G401 (cell line): ENCODE measurements at regions not wholly inside any gene's neighbourhood (a gene's known extent, or its start where the extent isn't known, plus 50 kb on each side); places are given as distances from the start of the nearest gene placed in this dataset.

Experiments used
- DNase-seq: peaks from one replicate; pipeline ENCODE4 v3.0.0-alpha.2; 2015; ENCODE audit warnings: low spot score
- in situ Hi-C: cut with HindIII; loops from 2 replicates; pipeline ENCODE4 v1.10.0; 2016; ENCODE audit warnings: low sequenced_read_pairs, mixed read lengths

DNA sequence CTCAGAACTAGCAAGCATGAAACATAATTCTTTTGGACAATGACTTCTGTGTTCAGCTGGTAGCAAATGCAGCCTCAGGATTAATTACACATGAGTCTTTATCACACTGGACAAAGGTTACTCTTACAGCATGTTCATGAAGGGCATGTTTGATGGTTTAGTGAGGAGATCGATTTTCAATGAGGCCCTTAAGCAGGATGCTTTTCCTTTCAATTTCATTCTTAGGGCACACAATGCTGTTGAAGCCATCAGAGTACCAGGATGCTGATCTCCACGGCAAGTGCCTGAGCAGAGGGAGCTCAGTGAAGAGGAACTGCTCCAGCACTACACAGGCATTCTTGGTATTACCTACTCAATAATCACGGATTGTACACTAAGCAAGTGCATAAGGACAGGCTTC is 542.0 kb downstream of the SNAPC1 start:
- DNase-seq = no peak
- in situ Hi-C loops = no loop called here

DNA sequence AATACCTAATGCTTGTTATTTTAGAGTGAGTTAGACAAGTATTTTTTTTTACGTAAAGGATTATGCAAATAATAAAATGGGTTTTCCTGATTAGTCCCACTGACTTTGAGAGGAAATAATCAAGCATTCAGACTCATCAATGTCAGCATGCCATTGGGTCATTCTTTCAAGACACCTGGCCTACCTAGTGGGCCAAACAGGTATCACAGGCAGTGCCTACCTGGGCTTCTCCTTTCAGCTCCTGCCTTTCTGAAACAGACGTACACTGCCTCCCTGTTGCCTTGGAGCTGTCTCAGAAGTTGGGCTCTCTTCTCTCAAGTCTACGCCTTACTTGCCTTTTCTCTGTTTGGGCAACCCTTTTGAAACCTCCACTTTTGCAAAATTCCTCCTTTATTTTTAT is 545.6 kb downstream of the SNAPC1 start:
- in situ Hi-C loops = no loop called here
- no peak for DNase-seq

DNA sequence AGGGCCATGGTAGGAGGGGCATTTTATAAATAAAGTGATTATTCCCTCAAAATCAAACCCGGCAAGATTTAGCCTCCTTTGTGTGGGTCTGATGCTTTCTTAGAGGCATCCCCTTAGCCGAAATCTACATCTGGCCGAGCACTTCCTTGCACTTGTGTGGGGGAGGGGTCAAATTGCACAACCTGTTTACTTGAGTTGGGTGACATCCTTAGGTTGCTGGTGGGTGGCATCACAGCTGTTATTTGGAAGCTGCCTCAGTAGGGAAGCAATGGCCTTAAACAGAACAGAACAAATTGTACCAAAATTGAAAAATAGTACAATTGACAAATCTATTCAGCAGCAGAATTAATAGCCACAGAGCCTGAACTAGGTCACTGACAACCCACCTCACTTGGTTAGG is 546.1 kb downstream of the SNAPC1 start:
- DNase-seq = no peak
- in situ Hi-C loops = no loop called here

DNA sequence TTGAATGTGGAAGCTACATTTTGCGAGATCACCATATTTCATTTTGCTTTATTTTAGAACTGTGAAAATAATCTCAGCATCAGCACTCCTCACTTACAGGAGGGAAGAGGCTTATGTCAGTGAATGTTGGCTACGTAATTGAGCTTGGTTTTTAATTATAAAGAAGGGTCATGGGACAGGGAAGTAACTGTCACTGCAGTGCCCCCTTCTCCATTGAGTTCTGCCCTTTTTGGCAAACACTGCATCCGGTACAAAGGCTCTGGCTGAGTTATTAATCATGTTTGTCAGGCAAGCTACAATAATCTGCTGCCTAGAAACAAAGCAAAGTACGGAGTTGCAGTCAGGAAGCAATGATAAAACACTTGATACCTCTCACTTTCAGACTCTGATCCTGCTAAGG is 546.7 kb downstream of the SNAPC1 start:
- no peak for DNase-seq
- in situ Hi-C loops = no loop called here

DNA sequence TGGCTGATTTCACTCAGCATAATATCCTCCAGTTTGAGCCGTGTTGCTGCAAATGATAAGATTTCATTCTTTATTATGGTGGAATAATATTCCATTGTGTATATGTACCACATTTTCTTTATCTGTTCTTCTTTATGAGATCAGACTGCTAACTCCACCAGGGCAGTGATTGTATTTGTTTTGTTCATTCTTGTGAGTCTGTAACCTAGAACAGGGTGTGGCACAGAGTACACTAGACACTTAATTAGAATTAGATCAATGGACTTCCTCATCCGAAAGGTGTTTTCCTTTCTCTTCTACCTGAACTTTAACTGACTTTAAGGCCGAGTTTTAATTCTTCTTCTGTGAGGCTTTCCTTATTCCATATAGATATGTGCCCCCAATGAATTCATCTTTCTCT is 551.0 kb downstream of the SNAPC1 start:
- in situ Hi-C loops = no loop called here
- no peak for DNase-seq

DNA sequence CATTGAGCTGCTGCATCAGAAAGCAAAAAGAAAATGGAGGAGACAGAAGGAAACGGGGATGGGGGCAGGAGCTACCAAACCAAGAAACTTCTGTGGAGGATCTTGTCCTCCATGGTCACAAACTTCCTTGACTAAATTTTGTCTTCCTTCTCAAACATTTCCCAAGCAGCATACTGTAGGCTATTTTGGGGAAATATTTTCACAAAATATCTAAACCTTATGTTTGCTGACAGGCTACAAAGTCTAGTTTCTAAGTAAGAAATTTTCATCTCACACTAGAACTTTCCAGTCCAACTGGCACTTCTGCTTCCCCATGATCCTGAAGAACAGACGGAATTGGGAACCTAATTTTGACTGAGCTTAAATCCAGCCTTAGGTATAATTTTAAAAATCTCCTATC is 552.0 kb downstream of the SNAPC1 start:
- in situ Hi-C loops = no loop called here
- DNase-seq = no peak

DNA sequence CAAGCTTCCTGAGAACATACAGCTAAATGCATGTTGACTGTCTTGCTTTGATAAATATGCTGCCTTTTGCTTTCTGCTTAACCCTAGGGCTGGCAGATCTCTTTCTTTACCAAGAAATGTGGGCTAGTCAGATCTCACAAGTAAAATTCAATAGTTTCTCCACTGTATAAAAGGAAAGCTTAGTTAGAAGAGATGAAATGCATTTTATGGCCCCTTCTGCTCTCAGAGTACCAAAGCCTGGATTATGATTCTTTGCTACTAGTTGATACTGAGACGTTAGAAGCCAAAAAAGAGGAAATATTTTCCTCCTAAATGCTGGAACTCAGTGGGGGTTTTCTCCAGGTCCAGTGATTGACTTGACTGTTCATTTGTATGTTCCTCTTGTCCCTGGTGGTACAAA is 552.7 kb downstream of the SNAPC1 start:
- DNase-seq = no peak
- in situ Hi-C loops = no loop called here

DNA sequence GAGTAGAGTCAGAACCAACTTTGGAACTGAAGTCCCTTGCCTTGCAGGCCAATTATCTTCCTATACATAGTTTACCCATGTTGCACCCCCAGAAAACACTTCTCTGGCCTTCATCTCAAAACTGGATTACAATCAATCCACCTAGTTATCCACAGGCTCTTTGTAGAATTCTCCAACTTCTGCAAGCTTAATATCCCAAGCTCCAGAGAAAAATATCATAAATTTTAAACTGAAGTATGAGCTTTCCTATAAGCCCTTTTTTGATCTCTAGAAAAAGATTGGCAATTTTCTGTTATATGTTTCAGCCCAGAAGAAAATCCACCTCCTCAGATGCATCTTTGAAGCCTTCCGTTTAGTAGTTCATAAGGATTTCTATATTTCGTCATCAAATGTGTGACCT is 553.4 kb downstream of the SNAPC1 start:
- in situ Hi-C loops = no loop called here
- no peak for DNase-seq

DNA sequence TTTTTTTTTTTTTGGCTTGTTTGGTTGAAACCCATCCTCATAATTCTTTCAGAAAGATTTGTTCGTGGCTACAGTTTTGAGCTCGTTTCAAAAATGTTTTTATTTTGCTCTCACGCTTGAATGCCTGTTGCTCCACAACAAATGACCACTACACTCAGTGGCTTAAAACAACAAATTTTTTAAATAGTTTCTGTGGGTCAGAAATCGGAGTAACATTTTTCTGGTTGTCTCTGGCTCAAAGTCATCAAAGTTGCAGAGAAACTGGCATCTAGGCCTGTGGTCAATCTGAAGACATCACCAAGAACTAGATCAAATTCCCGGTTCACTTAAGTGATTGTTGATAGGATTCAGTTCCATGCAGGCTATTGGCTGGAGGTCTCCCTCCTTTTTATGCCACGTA is 560.0 kb downstream of the SNAPC1 start:
- in situ Hi-C loops = no loop called here
- no peak for DNase-seq

DNA sequence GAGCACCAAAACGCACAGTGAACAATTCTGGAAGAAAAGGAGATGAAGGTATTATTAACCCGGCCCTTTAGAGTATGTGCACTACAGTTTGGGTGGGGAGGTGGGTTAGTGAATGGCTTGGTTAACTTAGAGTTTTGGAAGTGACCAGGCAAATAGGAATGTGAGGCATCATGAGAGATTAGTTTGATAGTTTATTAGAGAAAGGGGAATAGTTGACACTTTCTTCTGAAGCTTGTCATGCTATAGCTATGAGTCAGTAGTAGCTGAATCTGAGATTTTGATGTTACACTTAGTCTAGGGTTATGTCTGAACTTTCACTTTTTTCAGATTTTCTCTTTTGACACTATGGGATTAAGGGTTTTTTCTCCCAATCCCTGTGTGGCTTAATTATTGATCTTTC is 567.2 kb downstream of the SNAPC1 start:
- in situ Hi-C loops = no loop called here
- no peak for DNase-seq

DNA sequence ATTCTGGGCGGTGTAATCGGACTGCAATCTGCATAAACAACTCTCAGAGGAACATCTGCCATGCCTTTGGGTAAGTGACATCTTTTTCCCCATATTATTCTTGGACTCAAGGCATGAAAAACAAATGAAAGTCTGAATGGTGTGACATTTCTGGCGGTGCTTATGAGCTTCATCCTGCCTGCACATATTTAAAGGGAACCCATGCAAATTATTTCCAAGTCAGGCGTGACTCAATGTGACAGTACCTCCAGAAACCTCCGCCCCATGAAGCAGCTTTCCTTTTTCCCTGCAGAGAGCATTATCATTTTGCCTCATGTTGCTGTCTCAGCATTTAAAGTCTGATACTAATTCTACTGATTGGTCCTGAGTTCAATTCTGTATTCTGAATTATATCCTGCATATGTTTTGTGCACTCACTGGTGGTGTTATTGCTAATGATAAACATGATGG is 585.4 kb downstream of the SNAPC1 start:
- in situ Hi-C loops = no loop called here
- DNase-seq = no peak

DNA sequence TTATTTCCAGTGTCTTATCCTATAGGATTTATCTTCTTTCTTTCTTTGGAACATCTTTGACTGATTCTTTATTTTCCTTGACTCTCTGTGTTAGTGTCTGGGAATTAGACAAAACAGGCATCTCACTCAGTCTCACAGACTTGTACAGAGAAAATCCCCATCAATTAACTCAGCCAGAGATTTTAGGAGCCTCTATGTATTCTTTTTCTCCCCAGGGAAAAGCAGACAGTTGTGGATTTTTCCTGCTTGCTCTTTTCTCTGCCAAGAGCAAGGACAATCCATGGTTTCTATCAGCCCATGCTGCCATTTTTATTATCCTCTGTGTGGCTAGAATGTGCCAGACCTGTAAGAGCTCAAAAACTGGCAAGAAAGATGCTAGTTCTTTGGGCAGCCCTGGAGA is 595.1 kb downstream of the SNAPC1 start:
- no peak for DNase-seq
- in situ Hi-C loops = no loop called here

DNA sequence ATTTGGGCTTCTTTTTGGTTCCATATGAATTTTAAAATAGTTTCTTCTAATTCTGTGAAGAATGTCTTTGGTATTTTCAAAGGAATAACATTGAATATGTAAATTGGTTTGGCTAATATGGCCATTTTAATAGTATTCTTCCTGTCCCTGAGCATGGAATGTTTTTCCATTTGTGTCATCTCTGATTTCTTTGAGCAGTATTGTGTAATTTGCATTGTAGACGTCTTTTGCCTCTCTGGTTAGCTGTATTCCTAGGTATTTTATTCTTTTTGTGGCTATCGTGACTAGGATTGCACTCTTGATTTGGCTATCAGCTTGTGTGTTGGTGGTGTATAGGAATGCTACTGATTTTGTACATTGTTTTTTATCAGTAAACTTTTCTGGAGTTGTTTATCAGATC is 601.9 kb downstream of the SNAPC1 start:
- in situ Hi-C loops = no loop called here

DNA sequence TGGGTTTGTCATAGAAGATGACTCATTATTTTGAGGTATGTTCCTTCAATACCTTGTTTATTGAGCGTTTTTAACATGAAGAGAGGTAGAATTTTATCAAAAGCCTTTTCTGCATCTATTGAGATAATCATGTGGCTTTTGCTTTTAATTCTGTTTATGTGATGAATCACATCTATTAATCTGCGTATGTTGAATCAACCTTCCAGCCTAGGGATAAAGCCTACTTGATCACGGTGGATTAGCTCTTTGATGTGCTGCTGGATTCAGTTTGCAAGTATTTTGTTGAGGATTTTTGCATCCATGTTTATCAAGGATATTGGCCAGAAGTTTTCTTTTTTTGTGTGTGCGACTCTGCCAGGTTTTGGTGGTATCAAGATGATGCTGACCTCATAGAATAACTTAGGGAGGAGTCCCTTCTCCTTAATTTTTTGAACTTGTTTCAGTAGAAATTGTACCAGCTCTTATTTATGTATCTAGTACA is 602.6 kb downstream of the SNAPC1 start:
- no peak for DNase-seq
- in situ Hi-C loops = no loop called here

More for the DNA sequence above, 601.9 kb downstream of the SNAPC1 start:
- DNase-seq = no peak

DNA sequence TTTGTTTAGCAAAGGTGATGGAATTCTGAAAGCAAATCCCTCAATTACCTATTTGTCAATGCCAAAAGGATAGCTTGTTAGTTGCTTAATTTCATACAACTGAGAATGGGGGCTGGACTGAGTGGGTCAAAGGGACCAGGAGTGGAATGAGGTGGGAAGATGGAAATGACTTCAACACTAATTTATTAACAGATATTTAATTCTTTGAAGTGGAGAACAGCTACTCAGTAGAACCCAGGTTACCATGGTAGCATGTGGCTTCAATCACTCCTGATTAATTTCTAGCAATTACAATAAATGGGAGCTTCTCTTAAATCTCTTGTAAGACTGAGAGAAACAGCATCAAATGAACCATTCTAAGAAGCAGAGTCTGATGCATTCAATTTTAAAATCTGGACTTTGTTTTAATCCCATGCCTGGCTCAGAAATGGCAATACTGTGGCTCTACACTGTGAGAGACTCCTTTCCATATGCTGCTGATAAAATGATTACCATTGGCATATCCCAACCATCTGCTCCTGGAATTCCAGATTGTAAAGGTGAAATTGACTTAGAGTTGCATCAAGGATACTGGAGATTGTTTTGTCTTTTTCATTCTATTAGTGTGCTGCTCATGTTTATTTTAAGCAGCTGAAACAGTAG is 607.8 kb downstream of the SNAPC1 start:
- in situ Hi-C loops = no loop called here
- peak; percentile 14 for DNase-seq

DNA sequence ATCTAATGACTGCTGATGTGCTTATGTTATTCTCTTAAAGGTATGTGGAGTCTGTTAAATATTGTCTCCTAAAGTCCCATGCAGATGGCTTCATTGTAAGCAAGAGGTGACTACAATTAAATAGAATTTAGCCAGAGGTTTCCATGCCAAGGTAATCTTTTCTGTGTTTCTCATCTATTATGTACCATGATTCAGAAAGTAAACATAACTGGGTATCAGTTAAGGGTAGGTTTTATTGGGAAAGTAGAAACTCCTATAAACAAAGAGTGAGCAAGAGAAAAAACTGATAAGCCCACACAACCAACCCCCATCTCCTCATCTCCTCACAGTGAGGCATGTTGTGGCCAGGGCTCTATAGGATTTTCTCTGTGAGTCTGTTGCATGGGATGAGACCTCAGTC is 611.7 kb downstream of the SNAPC1 start:
- in situ Hi-C loops = no loop called here
- no peak for DNase-seq

DNA sequence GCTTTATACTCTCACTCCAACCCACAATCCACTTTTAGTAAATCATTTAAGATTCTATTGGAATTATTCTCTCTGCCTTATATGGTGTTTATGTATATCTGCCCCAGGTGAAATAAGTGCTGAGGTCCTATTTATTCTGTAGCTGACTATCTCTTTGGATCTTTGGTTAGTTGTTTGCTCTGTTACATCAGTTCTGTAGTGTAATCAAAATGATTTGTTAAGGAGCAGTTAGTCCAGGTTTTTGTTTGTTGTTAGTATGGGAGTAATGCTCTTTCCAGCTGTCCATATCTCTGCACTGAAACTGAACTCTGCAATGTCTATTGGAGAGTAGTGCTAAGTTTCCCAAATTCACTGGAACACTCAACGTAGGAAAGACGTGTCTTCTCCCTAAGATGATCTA is 615.8 kb downstream of the SNAPC1 start:
- in situ Hi-C loops = no loop called here
- DNase-seq = no peak

DNA sequence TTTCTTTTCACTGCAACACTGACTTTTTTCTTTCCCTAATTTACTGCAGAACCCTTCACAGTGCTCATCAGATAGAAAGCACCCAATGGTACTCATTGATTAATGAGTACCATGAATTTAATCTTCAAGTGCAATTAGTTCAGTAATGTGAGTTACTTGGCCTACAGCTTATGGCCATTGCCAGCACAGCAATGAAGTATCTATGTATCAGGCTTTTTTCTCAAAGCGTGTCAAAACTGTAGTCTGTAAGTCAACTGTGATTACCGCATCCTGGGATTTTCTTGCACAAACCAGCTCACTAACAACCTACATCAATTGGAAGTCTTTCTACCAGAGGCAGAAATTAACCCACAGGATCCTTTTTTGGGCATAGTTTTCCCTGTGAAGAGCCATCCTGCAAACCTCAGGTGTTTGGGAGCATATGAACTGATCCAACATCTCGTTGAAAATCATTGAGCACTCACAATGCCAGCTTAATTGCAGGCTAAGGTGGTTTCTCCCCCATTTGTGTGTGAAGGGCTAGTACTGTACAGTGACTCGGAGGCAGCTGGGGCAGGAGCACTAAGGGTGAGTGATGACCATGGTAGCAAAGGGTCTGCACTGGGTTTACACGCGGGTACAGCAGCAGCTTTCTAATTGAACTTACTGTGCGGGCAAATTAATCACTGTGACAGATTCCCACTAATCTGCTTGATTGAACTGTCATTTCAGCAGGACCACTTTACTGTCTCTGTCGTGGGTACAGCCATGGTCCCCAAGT is 619.3 kb downstream of the SNAPC1 start:
- no peak for DNase-seq
- in situ Hi-C loops = no loop called here

DNA sequence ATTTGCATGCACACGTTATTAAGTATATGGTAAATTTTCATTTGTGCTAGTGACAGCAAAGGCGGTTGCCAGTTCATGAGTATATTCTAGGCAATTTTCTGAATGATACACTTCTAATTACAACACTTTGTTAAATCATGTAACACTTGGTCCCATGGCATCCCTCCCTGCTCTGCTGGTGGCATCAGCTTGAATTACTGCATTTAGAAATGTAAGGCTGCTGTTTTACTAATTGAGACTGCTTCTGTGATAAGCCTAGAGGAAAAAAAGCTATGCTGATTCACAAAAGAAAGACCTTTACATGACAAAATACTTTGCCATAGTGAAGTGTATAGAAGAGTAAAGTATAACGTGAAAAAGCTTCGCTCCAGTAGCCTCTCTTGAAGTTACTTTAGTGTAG is 636.1 kb downstream of the KCNH5 start:
- in situ Hi-C loops = no loop called here
- no peak for DNase-seq

DNA sequence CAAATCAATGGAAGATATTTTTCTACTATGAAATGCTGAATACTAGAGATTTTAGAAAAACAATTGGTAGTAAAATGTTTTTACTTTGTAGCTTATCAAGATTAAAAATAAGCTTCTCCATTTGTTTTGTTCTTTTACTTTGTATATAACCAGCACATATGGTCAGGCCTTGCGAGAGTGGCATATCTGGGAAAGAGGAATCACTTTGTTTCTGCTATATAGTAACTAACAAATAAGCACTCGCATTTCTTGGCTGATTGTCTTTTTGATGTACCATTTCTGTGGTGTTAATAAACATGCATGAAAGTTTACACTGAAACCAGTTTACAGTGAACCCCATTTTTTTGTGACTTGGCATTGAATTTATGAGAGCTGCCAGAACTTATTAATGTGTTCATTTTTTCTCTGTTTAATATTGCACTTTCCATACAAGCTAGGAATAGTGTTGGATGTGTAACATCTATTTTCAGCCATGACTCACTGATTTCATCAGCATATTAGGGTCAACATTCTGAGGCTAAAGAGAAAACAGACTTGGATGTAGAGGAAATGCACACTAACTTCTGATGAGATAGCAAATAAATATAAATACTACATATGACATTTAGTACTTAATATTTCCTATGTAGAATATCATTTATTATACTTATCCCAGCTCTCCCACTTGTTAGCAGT is 635.5 kb downstream of the KCNH5 start:
- in situ Hi-C loops = no loop called here
- no peak for DNase-seq
